Hematopoietic multipotent progenitor cell treated with erythropoietin and hydrocortisone succinate and interleukin-3 and kit ligand, for 6 days (in vitro differentiated cells): ENCODE measurements at regions not wholly inside any gene's neighbourhood (a gene's known extent, or its start where the extent isn't known, plus 50 kb on each side); places are given as distances from the start of the nearest gene placed in this dataset.

ENCODE experiments used
- DNase-seq: peaks from one replicate; pipeline ENCODE4 v3.0.0-alpha.2; 2015

- no peak for DNase-seq
These were observed 91.4 kb upstream of the HSF2 start for GRCh38 chr6:122308074-122308473.

GRCh38 chr6:122315842-122316241 is 83.6 kb upstream of the HSF2 start:
- no peak for DNase-seq

- peak; percentile 1 for DNase-seq
These were observed 76.6 kb upstream of the HSF2 start for GRCh38 chr6:122322824-122323223.

GRCh38 chr6:122323361-122323760 is 76.1 kb upstream of the HSF2 start:
- DNase-seq: no peak

- DNase-seq: no peak
These were observed 69.1 kb upstream of the HSF2 start for GRCh38 chr6:122330315-122330714.

GRCh38 chr6:122337645-122338044 is 61.8 kb upstream of the HSF2 start:
- DNase-seq: no peak

GRCh38 chr6:122339661-122340060 is 59.8 kb upstream of the HSF2 start:
- DNase-seq: no peak

GRCh38 chr6:122347280-122347679 is 52.2 kb upstream of the HSF2 start:
- no peak for DNase-seq

- DNase-seq: no peak
These were observed 51.7 kb upstream of the HSF2 start for GRCh38 chr6:122347751-122348150.
